ENCODE measurements at regions not wholly inside any gene's neighbourhood (a gene's known extent, or its start where the extent isn't known, plus 50 kb on each side); places are given as distances from the start of the nearest gene placed in this dataset.
"Not testable (repeated sequence)": the region's sequence is repeated elsewhere in the genome, so short reads cannot be mapped to it uniquely, and the experiment has no call there.

GRCh38 chr4:44965435-44966095, 239.2 kb upstream of the GNPDA2 start:
- H3K4me1 ChIP-seq (ENCODE audit: control insufficient read depth, extremely low read depth, insufficient read depth, low read length), result no peaks in the 10 kb centered on the region
- no peak overlapping the region for H2AFZ ChIP-seq (ENCODE audit: low read depth, low read length)
- no peaks in the 10 kb centered on the region for H3K79me2 ChIP-seq (ENCODE audit: control insufficient read depth, insufficient read depth, low read length)
- FAIRE-seq (no peak), DNase-seq (ENCODE audit: low read depth, low spot score) (no peak)
- H3K9ac ChIP-seq (replicated peaks; ENCODE audit: extremely low read depth, insufficient read depth, low read length), result no peak overlapping the region
- intact Hi-C loops (cut with micrococcal nuclease) (no loop called here), dilution Hi-C loops (cut with MboI; ENCODE audit: extremely low pct_ligation_motif_present, low sequenced_read_pairs) (no loop called here)
- no TSS peak for BruUV-seq (replicated peaks)
- no peaks in the 10 kb centered on the region for H4K20me1 ChIP-seq (replicated peaks; ENCODE audit: control insufficient read depth, extremely low read depth, insufficient read depth, low read length)
- H3K27me3 ChIP-seq (ENCODE audit: control insufficient read depth in 2 of 2, insufficient read depth in 2 of 2, low read length in 2 of 2), result no peaks in the 10 kb centered on the region
- H3K36me3 ChIP-seq (ENCODE audit: control insufficient read depth in 2 of 2, extremely low read depth in 1 of 2, insufficient read depth in 2 of 2, low read length in 2 of 2), result no peaks in the 10 kb centered on the region
- ChIA-PET CTCF (no interaction called here), POLR2A (no interaction called here)
- no peak overlapping the region for H3K4me3 ChIP-seq (replicated peaks in 1 of 3; ENCODE audit: insufficient read depth in 1 of 3, low read depth in 1 of 3, low read length in 3 of 3)
- TF ChIP-seq MAX (IDR thresholded peaks at IDR 0.05; ENCODE audit: insufficient read depth, insufficient read length), result no peak
- no peak for TF ChIP-seq CTCF (IDR thresholded peaks at IDR 0.05; ENCODE audit: extremely low read depth in 1 of 2, insufficient read depth in 1 of 2, low read depth in 1 of 2, low read length in 2 of 2)
- TF ChIP-seq MYC (IDR thresholded peaks at IDR 0.05; ENCODE audit: low read depth, low read length), result no peak
- TF ChIP-seq GATA2 (IDR thresholded peaks at IDR 0.05; ENCODE audit: insufficient read depth, insufficient read length, low read depth, low read length), result no peak
- TF ChIP-seq JUN (IDR thresholded peaks at IDR 0.05; ENCODE audit: borderline replicate concordance, insufficient read depth, insufficient read length, low read depth), result no peak
- TF ChIP-seq POLR2AphosphoS5 (IDR thresholded peaks at IDR 0.05; ENCODE audit: insufficient read depth, low read depth, low read length), result no peak
- no peak for TF ChIP-seq FOS (IDR thresholded peaks at IDR 0.05; ENCODE audit: borderline replicate concordance, insufficient read depth, low read length)
- no peak for TF ChIP-seq POLR2A (IDR thresholded peaks at IDR 0.05; ENCODE audit: low read depth, low read length)
- TF ChIP-seq EZH2 (IDR thresholded peaks at IDR 0.05; ENCODE audit: borderline replicate concordance, low read depth, low read length, severe bottlenecking), result no peak
- H3K4me2 ChIP-seq (ENCODE audit: insufficient read depth, low read length), result no peak overlapping the region
- peaks cover 4% of the 10 kb centered on the region for H3K9me3 ChIP-seq (replicated peaks; ENCODE audit: control insufficient read depth, insufficient read depth, low read length)
- H3K27ac ChIP-seq (ENCODE audit: insufficient read depth, low read depth, low read length), result no peak overlapping the region
- H3K9me1 ChIP-seq (replicated peaks; ENCODE audit: control insufficient read depth, extremely low read depth, insufficient read depth, low read length), result no peaks in the 10 kb centered on the region

- H3K79me2 ChIP-seq (ENCODE audit: control insufficient read depth, insufficient read depth, low read length); H3K4me2 ChIP-seq (ENCODE audit: insufficient read depth, low read length); H3K9me1 ChIP-seq (replicated peaks; ENCODE audit: control insufficient read depth, extremely low read depth, insufficient read depth, low read length); POLR2A ChIA-PET; FAIRE-seq; H3K4me3 ChIP-seq (replicated peaks in 1 of 3; ENCODE audit: insufficient read depth in 1 of 3, low read depth in 1 of 3, low read length in 3 of 3); H3K4me1 ChIP-seq (ENCODE audit: control insufficient read depth, extremely low read depth, insufficient read depth, low read length); H4K20me1 ChIP-seq (replicated peaks; ENCODE audit: control insufficient read depth, extremely low read depth, insufficient read depth, low read length); BruUV-seq (replicated peaks); intact Hi-C loops (cut with micrococcal nuclease); CTCF ChIA-PET; DNase-seq (ENCODE audit: low read depth, low spot score); H3K27ac ChIP-seq (ENCODE audit: insufficient read depth, low read depth, low read length); H3K36me3 ChIP-seq (ENCODE audit: control insufficient read depth in 2 of 2, extremely low read depth in 1 of 2, insufficient read depth in 2 of 2, low read length in 2 of 2); dilution Hi-C loops (cut with MboI; ENCODE audit: extremely low pct_ligation_motif_present, low sequenced_read_pairs); H3K9ac ChIP-seq (replicated peaks; ENCODE audit: extremely low read depth, insufficient read depth, low read length); H3K27me3 ChIP-seq (ENCODE audit: control insufficient read depth in 2 of 2, insufficient read depth in 2 of 2, low read length in 2 of 2); H2AFZ ChIP-seq (ENCODE audit: low read depth, low read length); H3K9me3 ChIP-seq (replicated peaks; ENCODE audit: control insufficient read depth, insufficient read depth, low read length): not testable (repeated sequence)
Measured at GRCh38 chr4:44964086-44964485, 237.7 kb upstream of the GNPDA2 start.

Data from endothelial cell of umbilical vein (primary cell).